ENCODE measurements at regions not wholly inside any gene's neighbourhood (a gene's known extent, or its start where the extent isn't known, plus 50 kb on each side); places are given as distances from the start of the nearest gene placed in this dataset.

GRCh38 chr2:103898561-103898960, 955.4 kb upstream of the POU3F3 start:
- TF ChIP-seq EZH2 (IDR thresholded peaks at IDR 0.05), result no peak
- TF ChIP-seq POLR2AphosphoS5 (IDR thresholded peaks at IDR 0.05; ENCODE audit: borderline replicate concordance, low read depth, low read length), result no peak

All from SK-N-MC (cell line).